Left lung (tissue), 4 donors: ENCODE measurements at regions not wholly inside any gene's neighbourhood (a gene's known extent, or its start where the extent isn't known, plus 50 kb on each side); places are given as distances from the start of the nearest gene placed in this dataset.

Experiments
- ATAC-seq: fragments of 200-7000 bp; cut with Tn5 transposase; one replicate; pipeline ENCODE4 v1.9.1; 2020; ENCODE audit warnings: moderate library complexity
- DNase-seq, 4 donors: peaks; one replicate each; pipeline ENCODE4 v3.0.0-alpha.2; 2013 to 2020
- H3K27ac ChIP-seq, 2 donors: fragments of 200-600 bp; sonication (generic) in 1 of 2; one replicate each; pipeline versions ENCODE4 v1.5.0 to v1.8.0; 2020 to 2021
- H3K27me3 ChIP-seq, 2 donors: fragments of 200-600 bp; sonication (generic) in 1 of 2; one replicate each; pipeline versions ENCODE4 v1.5.0 to v1.8.0; 2020 to 2021
- H3K36me3 ChIP-seq, 2 donors: fragments of 200-600 bp; sonication (generic) in 1 of 2; one replicate each; pipeline versions ENCODE4 v1.5.0 to v1.8.0; 2020 to 2021
- H3K4me1 ChIP-seq, 2 donors: fragments of 200-600 bp; one replicate each; pipeline ENCODE4 v1.8.0; 2021
- H3K4me3 ChIP-seq, 2 donors: fragments of 200-600 bp; sonication (generic) in 1 of 2; one replicate each; pipeline versions ENCODE4 v1.5.0 to v1.8.0; 2020 to 2021; ENCODE audit warnings: mild to moderate bottlenecking in 1 of 2
- H3K9me3 ChIP-seq, 2 donors: fragments of 200-600 bp; sonication (generic) in 1 of 2; one replicate each; pipeline versions ENCODE4 v1.5.0 to v1.8.0; 2020 to 2021
- intact Hi-C, 2 donors: fragments of 100-400 bp; cut with DNase I; formaldehyde crosslinking; loops; one replicate each; pipeline versions ENCODE4 v1.11.2 to v1.14.2; 2022
- TF ChIP-seq, protein P1 (sequence below), 2 donors: fragments of 200-600 bp; sonication (generic) in 1 of 2; IDR thresholded peaks; one replicate each; pipeline versions ENCODE4 v1.5.0 to v1.8.0; 2021; ENCODE audit warnings: antibody characterized with exemption in 2 of 2
- donor health status: DM: no; HTN: yes; CAD: no.
- donor health status: DM: no; HTN: no; CAD: no.

DNA sequence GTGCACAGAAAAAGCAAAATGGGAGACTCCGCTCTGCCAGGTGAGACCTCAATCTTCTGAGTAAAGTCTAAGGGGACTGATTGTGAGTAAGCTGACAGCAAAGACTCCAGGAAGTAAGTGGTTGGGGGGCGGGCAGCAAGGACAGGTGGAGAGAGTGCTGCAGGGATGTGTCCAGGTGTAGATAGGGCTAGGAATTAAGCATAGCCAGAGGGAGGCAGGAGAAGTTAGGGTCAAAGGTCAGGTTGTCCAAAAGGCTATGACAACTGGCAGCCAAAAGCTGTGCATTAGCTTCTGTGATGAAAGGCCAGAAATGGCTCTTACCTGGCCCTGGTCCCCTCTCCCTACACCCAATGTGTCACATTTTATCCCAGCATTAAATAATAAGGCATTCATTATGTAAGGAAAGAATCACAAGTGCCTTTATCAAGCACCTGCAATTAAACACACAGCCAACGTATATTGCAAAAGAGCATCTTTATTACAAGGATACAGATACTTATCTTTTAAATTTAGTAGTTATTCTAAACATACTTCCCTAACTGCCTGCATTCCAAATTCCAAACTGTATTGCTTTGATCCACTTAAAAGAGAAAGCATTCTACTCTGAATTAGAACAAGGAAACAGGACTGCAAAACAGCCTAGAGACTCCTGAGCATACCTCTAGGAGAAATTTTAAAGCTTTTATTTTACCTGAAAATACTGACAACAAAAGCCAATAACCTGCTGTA, 247.9 kb downstream of the IRS1 start:
- H3K36me3 ChIP-seq = no peaks in the 10 kb centered on the region
- H3K27ac ChIP-seq = no peak overlapping the region
- H3K4me1 ChIP-seq = no peaks in the 10 kb centered on the region
- TF ChIP-seq, protein P1, sequence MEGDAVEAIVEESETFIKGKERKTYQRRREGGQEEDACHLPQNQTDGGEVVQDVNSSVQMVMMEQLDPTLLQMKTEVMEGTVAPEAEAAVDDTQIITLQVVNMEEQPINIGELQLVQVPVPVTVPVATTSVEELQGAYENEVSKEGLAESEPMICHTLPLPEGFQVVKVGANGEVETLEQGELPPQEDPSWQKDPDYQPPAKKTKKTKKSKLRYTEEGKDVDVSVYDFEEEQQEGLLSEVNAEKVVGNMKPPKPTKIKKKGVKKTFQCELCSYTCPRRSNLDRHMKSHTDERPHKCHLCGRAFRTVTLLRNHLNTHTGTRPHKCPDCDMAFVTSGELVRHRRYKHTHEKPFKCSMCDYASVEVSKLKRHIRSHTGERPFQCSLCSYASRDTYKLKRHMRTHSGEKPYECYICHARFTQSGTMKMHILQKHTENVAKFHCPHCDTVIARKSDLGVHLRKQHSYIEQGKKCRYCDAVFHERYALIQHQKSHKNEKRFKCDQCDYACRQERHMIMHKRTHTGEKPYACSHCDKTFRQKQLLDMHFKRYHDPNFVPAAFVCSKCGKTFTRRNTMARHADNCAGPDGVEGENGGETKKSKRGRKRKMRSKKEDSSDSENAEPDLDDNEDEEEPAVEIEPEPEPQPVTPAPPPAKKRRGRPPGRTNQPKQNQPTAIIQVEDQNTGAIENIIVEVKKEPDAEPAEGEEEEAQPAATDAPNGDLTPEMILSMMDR (IDR thresholded peaks at IDR 0.05) = no peak
- no peak overlapping the region for H3K4me3 ChIP-seq
- H3K9me3 ChIP-seq = no peaks in the 10 kb centered on the region
- no peak for DNase-seq
- no peaks in the 10 kb centered on the region for H3K27me3 ChIP-seq
- intact Hi-C loops = no loop called here
- peak; percentile 25 for ATAC-seq

DNA sequence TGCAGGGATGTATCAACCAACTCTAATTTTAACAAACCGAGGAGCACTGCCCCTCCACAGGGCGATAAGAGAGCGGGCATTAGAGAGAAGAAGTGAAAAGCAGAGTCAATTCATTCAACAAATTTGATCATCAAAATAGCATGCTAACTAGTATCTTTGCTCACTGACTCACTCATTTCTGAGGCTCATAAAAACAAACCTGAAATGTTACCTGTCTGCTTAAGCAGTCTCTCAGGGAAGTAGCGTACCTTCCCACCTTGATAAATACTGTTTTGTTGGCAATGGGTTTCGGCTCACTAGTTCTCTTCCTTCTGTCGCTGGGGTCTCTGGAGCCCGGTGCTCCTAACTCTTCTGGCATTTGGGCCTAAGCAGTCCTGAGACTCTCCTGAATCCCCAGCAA, 248.8 kb downstream of the IRS1 start:
- Histone ChIP-seq H3K4me3 (no peak overlapping the region), H3K27me3 (no peaks in the 10 kb centered on the region), H3K9me3 (no peaks in the 10 kb centered on the region), H3K36me3 (no peaks in the 10 kb centered on the region), H3K4me1 (no peaks in the 10 kb centered on the region), H3K27ac (no peak overlapping the region)
- TF ChIP-seq, protein P1 (IDR thresholded peaks at IDR 0.05) = no peak
- DNase-seq = no peak
- intact Hi-C loops = no loop called here
- ATAC-seq = no peak

DNA sequence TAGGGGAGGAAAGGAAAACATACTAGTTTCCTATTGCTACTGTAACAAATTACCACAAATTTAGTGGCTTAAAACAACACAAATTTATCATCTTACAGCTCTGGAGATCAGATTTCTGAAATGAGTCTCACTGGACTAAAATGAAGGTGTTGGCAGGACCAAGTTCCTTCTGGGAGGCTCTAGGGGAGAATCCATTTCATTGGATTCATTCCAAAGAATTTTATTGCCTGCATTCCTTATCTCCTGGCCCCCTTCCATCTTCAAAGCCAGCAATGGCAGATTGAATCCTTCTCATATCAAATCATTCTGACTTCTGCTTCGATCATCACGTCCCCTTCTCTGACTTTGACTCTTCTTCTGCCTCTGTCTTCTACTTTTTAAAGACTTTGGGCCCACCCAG, 250.9 kb downstream of the IRS1 start:
- ATAC-seq (no peak), DNase-seq (peak in 2 of 4 donors; percentile 68 to 71)
- Histone ChIP-seq H3K27me3 (no peaks in the 10 kb centered on the region), H3K27ac (no peak overlapping the region), H3K4me1 (no peaks in the 10 kb centered on the region), H3K9me3 (no peaks in the 10 kb centered on the region), H3K4me3 (no peak overlapping the region), H3K36me3 (no peaks in the 10 kb centered on the region)
- TF ChIP-seq, protein P1 (IDR thresholded peaks at IDR 0.05) = no peak
- intact Hi-C loops = no loop called here

DNA sequence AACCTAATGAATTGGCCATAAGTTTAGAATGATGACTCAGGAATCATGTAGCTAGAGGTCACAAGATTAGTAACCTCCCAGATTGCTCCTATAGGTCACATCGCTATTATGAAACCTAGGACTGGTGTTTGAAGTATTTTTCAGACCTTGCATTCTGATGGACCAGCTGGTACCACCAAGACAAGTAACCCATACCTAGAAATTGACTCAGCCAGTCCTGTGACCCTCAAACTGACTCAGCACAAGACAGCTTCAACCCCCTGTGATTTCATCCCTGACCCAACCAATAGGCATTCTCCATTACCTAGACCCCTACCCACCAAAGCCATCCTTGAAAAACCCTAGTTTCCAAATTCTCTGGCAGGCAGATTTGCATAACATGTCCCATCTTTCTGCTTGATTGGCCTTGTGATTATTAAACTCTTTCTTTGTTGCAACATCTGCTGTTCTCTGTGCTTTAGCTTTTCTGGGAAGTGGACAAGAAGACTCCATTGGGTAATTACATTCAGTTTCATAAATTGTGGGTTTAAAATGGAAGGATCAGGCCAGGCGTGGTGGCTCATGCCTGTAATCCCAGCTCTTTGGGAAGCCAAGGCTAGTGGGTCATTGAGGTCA, 254.9 kb downstream of the IRS1 start:
- ATAC-seq (no peak), DNase-seq (no peak)
- TF ChIP-seq, protein P1 (IDR thresholded peaks at IDR 0.05) = no peak
- no peak overlapping the region for H3K4me3 ChIP-seq
- H3K4me1 ChIP-seq = no peaks in the 10 kb centered on the region
- H3K27me3 ChIP-seq = no peaks in the 10 kb centered on the region
- H3K36me3 ChIP-seq = no peaks in the 10 kb centered on the region
- peaks cover 0 to 3% of the 10 kb centered on the region in 2 donors for H3K9me3 ChIP-seq
- intact Hi-C loops = no loop called here
- no peak overlapping the region for H3K27ac ChIP-seq

DNA sequence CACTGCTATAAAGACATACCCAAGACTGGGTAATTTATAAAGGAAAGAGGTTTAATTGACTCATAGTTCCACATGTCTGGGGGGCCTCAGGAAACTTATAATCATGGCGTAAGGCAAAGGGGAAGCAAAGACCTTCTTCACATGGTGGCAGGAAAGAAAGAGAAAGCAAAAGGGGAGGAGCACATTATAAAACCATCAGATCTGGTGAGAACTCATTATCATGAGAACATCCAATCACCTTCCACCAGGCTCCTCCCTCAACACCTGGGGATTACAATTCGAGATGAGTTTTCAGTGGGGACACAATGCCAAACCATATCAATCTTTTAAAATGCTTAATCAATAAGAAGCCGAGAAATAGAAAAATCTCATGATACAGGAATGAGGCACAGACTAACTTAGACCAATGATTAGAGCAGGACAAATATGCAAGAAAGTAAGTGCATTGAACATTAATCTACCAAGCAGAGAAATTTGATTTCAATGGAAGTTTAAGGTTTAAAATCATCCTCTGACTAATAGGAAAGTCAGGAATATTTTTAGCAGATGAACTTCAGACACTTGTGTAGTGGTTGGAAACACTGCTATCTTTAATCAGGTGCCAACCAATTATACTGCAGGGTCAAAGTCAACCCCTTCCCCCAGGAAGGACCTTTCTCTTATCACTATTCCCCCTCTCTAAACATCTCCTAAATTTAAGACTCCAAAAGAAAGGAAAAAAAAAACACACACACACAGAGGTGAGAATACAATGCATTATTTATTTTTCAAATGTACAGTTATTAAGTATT, 259.2 kb downstream of the IRS1 start:
- H3K4me1 ChIP-seq = no peaks in the 10 kb centered on the region
- intact Hi-C loops = no loop called here
- H3K27ac ChIP-seq = no peak overlapping the region
- H3K9me3 ChIP-seq = peaks cover 0 to 3% of the 10 kb centered on the region in 2 donors
- ATAC-seq (no peak), DNase-seq (no peak)
- no peaks in the 10 kb centered on the region for H3K27me3 ChIP-seq
- H3K4me3 ChIP-seq = no peak overlapping the region
- no peaks in the 10 kb centered on the region for H3K36me3 ChIP-seq
- TF ChIP-seq, protein P1 (IDR thresholded peaks at IDR 0.05) = no peak
